HG03439 (cell line): ENCODE measurements at regions not wholly inside any gene's neighbourhood (a gene's known extent, or its start where the extent isn't known, plus 50 kb on each side); places are given as distances from the start of the nearest gene placed in this dataset.

ENCODE experiments used
- ATAC-seq: cut with Tn5 transposase; IDR thresholded peaks from one replicate; pipeline ENCODE4 v1.9.1; 2021; ENCODE audit warnings: mild to moderate bottlenecking, moderate library complexity; ENCODE audit not compliant: unreplicated experiment

GRCh38 chr6:95240514-95240913, 336.8 kb upstream of the MANEA start:
- ATAC-seq, result no peak

- ATAC-seq, result no peak
Observed at GRCh38 chr6:95242560-95242959, 334.8 kb upstream of the MANEA start.

GRCh38 chr6:95243053-95243452, 334.3 kb upstream of the MANEA start:
- ATAC-seq, result no peak

GRCh38 chr6:95244751-95245150, 332.6 kb upstream of the MANEA start:
- no peak for ATAC-seq

GRCh38 chr6:95248499-95248898, 328.8 kb upstream of the MANEA start:
- ATAC-seq, result no peak

GRCh38 chr6:95249175-95249574, 328.2 kb upstream of the MANEA start:
- ATAC-seq, result no peak

GRCh38 chr6:95249661-95250060, 327.7 kb upstream of the MANEA start:
- no peak for ATAC-seq

- ATAC-seq, result no peak
Observed at GRCh38 chr6:95263840-95264239, 313.5 kb upstream of the MANEA start.

GRCh38 chr6:95266537-95267258, 310.6 kb upstream of the MANEA start:
- no peak for ATAC-seq

- ATAC-seq, result no peak
Observed at GRCh38 chr6:95274686-95275235, 302.6 kb upstream of the MANEA start.

- ATAC-seq, result no peak
Observed at GRCh38 chr6:95279616-95280015, 297.7 kb upstream of the MANEA start.

- ATAC-seq, result no peak
Observed at GRCh38 chr6:95280686-95281273, 296.6 kb upstream of the MANEA start.

GRCh38 chr6:95285881-95286280, 291.5 kb upstream of the MANEA start:
- ATAC-seq, result no peak

GRCh38 chr6:95286874-95287273, 290.5 kb upstream of the MANEA start:
- no peak for ATAC-seq

GRCh38 chr6:95288251-95288650, 289.1 kb upstream of the MANEA start:
- ATAC-seq, result no peak

GRCh38 chr6:95292011-95292410, 285.3 kb upstream of the MANEA start:
- ATAC-seq, result no peak

GRCh38 chr6:95293257-95293656, 284.1 kb upstream of the MANEA start:
- ATAC-seq, result no peak

GRCh38 chr6:95294043-95294442, 283.3 kb upstream of the MANEA start:
- ATAC-seq, result no peak

GRCh38 chr6:95309545-95309944, 267.8 kb upstream of the MANEA start:
- no peak for ATAC-seq

GRCh38 chr6:95318137-95318536, 259.2 kb upstream of the MANEA start:
- no peak for ATAC-seq

GRCh38 chr6:95321126-95321525, 256.2 kb upstream of the MANEA start:
- no peak for ATAC-seq

- no peak for ATAC-seq
Observed at GRCh38 chr6:95325916-95326315, 251.4 kb upstream of the MANEA start.

GRCh38 chr6:95328231-95328630, 249.1 kb upstream of the MANEA start:
- ATAC-seq, result no peak
